Mammary epithelial cell (primary cell): ENCODE measurements at regions not wholly inside any gene's neighbourhood (a gene's known extent, or its start where the extent isn't known, plus 50 kb on each side); places are given as distances from the start of the nearest gene placed in this dataset.

ENCODE experiments used
- CTCF ChIP-seq, 2 donors: IDR thresholded peaks in 1 of 2; conservative IDR thresholded peaks in 1 of 2; 2 replicates each; pipeline ENCODE4 v1.5.1; 2011 to 2012; ENCODE audit warnings: inconsistent platforms in 2 of 2, low read length in 2 of 2, mild to moderate bottlenecking in 2 of 2, control low read depth in 1 of 2, low read depth in 1 of 2; ENCODE audit not compliant: insufficient read depth in 1 of 2; ENCODE audit errors: extremely low read depth in 1 of 2
- EZH2 ChIP-seq: IDR thresholded peaks from 2 replicates; pipeline ENCODE4 v1.6.1; 2012; ENCODE audit warnings: low read length, inconsistent platforms, borderline replicate concordance

- TF ChIP-seq CTCF (conservative IDR thresholded peaks at IDR 0.05 in 1 of 2, IDR thresholded peaks at IDR 0.05 in 1 of 2; ENCODE audit: extremely low read depth in 1 of 2, insufficient read depth in 1 of 2, low read depth in 1 of 2, low read length in 2 of 2) (no peak), EZH2 (no peak)
These were observed 230.4 kb upstream of the ACVR2A start for GRCh38 chr2:147614471-147614870.
